ENCODE measurements at regions not wholly inside any gene's neighbourhood (a gene's known extent, or its start where the extent isn't known, plus 50 kb on each side); places are given as distances from the start of the nearest gene placed in this dataset.

- 67 to 83% methylated on average over 5 of the region's 5 CpGs for WGBS, 2 donors
- Histone ChIP-seq H3K4me3 (no peak overlapping the region), H3K9me3 (no peaks in the 10 kb centered on the region), H3K36me3 (no peaks in the 10 kb centered on the region), H3K27me3 (peaks cover 0 to 10% (median 0%) of the 10 kb centered on the region in 3 donors), H3K4me1 (no peaks in the 10 kb centered on the region), H3K27ac (no peak overlapping the region)
- no peak for TF ChIP-seq CTCF (IDR thresholded peaks at IDR 0.05)
- TF ChIP-seq POLR2AphosphoS5 (IDR thresholded peaks at IDR 0.05) = no peak
- TF ChIP-seq POLR2A (IDR thresholded peaks at IDR 0.05) = no peak
- TF ChIP-seq EP300 (IDR thresholded peaks at IDR 0.05) = no peak
- intact Hi-C loops (cut with DNase I) = no loop called here
- DNase-seq = no peak
Observed at GRCh38 chr11:115085461-115086210, 407.3 kb downstream of the NXPE2 start.

- no peak for DNase-seq
- intact Hi-C loops (cut with DNase I) = no loop called here
- TF ChIP-seq POLR2A (IDR thresholded peaks at IDR 0.05) (no peak), CTCF (IDR thresholded peaks at IDR 0.05) (no peak), EP300 (IDR thresholded peaks at IDR 0.05) (no peak), POLR2AphosphoS5 (IDR thresholded peaks at IDR 0.05) (no peak)
- Histone ChIP-seq H3K27ac (no peak overlapping the region), H3K9me3 (no peaks in the 10 kb centered on the region), H3K4me3 (no peak overlapping the region), H3K27me3 (peaks cover 0 to 10% (median 0%) of the 10 kb centered on the region in 3 donors), H3K4me1 (no peaks in the 10 kb centered on the region), H3K36me3 (no peaks in the 10 kb centered on the region)
- 58 to 75% methylated on average over 2 of the region's 2 CpGs for WGBS, 2 donors
Observed at GRCh38 chr11:115087791-115088190, 409.5 kb downstream of the NXPE2 start.

- 77 to 80% methylated on average over 3 of the region's 3 CpGs for WGBS, 2 donors
- no peak for DNase-seq
- intact Hi-C loops (cut with DNase I) = no loop called here
- Histone ChIP-seq H3K4me1 (no peaks in the 10 kb centered on the region), H3K9me3 (no peaks in the 10 kb centered on the region), H3K27me3 (peaks cover 0 to 2% (median 0%) of the 10 kb centered on the region in 3 donors), H3K27ac (no peak overlapping the region), H3K36me3 (no peaks in the 10 kb centered on the region), H3K4me3 (no peak overlapping the region)
- no peak for TF ChIP-seq EP300 (IDR thresholded peaks at IDR 0.05)
- TF ChIP-seq POLR2AphosphoS5 (IDR thresholded peaks at IDR 0.05) = no peak
- no peak for TF ChIP-seq POLR2A (IDR thresholded peaks at IDR 0.05)
- TF ChIP-seq CTCF (IDR thresholded peaks at IDR 0.05) = no peak
Observed at GRCh38 chr11:115092516-115092915, 411.7 kb downstream of the CADM1 start.

DNA sequence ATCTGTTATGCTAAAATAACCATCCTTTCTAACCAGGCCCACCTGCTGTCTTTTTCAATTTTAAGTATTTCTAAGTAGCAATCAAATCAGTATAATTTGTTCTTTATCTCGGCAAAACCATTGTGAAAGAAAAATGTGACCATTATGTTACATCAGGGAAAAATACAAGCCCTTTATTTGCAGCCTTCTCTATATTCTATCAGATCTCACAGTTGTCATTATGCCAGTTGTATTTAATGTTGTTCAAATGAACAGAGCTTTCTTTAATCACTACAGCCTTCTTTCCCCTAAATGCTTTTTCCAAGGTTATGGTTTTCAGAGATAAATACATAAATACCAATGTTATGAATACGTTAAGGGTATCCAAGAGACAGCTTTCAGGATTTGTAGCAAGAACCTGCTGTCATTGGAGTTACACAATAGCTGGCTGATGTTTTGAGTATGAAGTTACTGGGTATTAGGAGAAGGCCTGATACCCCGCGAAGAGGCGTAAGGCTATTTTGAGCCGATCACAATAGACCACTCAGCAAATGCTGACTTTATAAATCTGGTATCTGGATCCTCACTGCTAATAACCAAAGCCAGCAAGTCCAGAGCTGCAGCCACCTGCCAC, 406.3 kb downstream of the CADM1 start:
- Histone ChIP-seq H3K4me1 (no peaks in the 10 kb centered on the region), H3K27ac (no peak overlapping the region), H3K4me3 (no peak overlapping the region), H3K27me3 (no peaks in the 10 kb centered on the region), H3K36me3 (no peaks in the 10 kb centered on the region), H3K9me3 (no peaks in the 10 kb centered on the region)
- intact Hi-C loops (cut with DNase I) = no loop called here
- TF ChIP-seq POLR2AphosphoS5 (IDR thresholded peaks at IDR 0.05) (no peak), EP300 (IDR thresholded peaks at IDR 0.05) (no peak), POLR2A (IDR thresholded peaks at IDR 0.05) (no peak), CTCF (IDR thresholded peaks at IDR 0.05) (no peak)
- WGBS, 2 donors = 72 to 74% methylated on average over 6 of the region's 6 CpGs
- no peak for DNase-seq
